ENCODE measurements at regions not wholly inside any gene's neighbourhood (a gene's known extent, or its start where the extent isn't known, plus 50 kb on each side); places are given as distances from the start of the nearest gene placed in this dataset.
"Not testable (repeated sequence)": the region's sequence is repeated elsewhere in the genome, so short reads cannot be mapped to it uniquely, and the experiment has no call there.

DNA sequence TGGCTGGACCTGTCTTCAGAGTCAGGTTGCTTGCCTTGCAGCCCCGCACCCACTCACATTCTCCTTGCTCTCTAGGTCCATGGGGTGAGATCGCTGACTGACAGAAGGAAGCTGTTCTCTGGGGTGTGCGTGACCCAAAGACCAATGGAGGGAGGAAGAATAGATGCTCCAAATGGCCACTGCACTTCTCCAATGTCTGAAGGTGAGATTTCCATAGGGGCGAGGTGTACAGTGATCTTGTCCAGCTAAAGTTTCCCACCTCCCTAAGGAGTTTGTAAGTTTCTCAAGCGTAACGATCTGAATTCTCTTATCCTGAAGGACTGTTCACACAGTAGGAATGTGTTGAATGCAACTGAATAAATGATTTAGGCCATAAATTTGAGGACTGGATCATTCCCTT, 211.9 kb upstream of the IRF2BP2 start:
- no peak for DNase-seq (ENCODE audit: low read depth)

DNA sequence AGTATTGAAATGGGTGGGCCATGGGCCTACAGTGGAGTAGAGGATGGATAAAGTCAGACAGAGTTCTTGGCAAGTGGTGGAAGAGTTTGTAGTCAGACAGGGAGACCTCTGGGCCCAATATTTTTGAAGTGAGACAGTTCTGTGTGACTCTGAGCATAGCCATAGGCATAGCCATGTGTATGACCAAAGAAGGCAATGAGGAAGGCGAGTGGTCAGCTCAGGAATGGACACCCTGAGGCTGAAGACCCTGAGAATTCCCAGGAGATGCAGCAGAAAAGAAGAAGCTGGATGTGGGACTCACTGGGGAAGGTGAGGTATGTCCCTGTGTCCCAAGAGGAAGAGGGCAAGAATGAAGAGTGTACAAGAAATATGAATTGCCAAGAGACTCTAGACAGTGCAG, 210.6 kb upstream of the IRF2BP2 start:
- no peak for DNase-seq (ENCODE audit: low read depth)

DNA sequence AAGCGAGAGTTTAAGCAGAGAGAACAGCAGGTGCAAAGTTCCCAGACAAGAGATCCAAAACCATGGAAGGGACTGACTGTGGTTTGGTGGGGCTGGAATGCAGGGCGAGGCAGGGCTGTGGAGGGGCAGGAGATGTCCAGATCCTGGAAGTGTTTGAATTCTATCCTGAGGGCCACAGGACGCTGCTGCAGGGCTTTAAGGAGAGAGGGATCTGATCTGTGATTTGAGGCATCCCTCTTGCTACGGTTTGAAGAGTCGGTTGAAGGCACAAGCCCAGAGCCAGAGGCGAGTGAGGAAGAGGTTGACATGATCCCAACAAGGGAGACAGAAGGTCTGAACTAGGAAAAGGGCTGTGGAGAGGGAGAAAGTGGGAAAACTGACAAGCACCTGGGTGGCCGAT, 209.9 kb upstream of the IRF2BP2 start:
- DNase-seq (ENCODE audit: low read depth) = not testable (repeated sequence)

DNA sequence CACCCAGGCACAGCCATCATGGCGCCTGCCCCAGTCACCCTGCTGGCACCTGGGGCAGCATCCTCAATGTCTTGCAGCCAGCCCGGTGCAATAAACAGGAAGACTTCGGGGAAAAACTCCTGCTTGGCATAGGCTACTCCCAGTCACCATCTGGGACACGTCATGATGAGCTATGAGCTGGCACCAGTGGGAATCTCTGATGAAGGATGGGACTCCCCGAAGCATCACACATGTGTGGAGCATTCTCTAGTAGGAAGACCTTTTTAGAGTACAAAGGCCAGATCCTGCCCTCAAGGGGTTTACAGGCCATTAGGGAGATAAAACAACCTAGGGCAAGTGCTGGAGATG, 208.0 kb upstream of the IRF2BP2 start:
- not testable (repeated sequence) for DNase-seq (ENCODE audit: low read depth)

DNA sequence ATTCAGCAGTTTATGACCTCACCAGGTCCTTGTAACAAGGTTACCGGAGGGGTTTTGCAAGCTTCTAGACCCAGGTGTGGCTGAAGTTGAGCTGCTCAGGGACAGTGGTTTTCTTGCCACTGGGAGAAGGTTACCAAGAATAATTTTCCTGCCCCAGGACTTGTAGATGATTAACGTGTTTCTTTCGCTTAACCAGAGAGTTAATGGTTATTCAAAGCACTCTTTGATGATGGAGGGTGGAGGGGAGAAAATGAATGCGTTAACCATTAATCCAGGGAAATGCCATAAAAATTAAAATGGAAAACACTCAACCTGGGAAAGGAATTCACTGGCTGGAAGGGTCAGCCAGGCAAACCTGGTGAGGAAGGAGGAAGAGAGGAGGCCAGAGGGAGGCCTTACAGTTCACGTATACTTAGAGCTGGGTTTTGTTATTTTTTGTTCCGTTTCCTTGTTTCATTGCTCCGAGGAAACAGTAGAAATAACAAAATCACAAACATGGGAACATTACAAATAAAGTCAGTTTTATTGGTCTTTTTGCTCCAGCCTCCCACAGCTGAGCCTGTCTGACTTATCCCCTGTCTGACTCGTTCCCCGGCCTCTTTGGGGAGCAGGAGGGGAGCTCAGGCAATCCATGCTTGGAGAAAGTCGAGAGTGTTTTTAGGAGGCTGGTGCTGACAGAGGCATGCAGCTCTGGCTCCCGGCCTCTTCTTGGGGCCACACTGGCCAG, 207.5 kb upstream of the IRF2BP2 start:
- DNase-seq (ENCODE audit: low read depth) = not testable (repeated sequence)

DNA sequence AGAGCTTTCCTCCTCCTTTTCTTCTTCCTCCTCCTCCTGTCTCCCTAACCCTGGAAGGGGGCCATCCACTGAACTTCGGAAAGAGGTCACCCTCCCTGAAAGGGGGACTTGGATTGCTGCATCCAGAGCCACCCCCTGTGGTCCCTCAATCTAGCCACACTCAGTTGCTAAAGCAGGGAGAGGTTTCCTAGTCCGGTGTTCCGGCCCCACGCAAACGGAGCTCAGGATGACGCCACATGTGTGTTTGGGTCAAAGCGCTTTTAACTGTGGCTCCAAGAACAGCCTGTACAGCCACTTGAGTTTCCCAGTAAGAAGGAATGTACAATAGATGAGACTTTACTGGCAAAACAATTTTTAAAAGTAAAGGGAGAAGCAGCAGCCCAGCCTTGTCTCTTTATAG, 206.9 kb upstream of the IRF2BP2 start:
- not testable (repeated sequence) for DNase-seq (ENCODE audit: low read depth)

DNA sequence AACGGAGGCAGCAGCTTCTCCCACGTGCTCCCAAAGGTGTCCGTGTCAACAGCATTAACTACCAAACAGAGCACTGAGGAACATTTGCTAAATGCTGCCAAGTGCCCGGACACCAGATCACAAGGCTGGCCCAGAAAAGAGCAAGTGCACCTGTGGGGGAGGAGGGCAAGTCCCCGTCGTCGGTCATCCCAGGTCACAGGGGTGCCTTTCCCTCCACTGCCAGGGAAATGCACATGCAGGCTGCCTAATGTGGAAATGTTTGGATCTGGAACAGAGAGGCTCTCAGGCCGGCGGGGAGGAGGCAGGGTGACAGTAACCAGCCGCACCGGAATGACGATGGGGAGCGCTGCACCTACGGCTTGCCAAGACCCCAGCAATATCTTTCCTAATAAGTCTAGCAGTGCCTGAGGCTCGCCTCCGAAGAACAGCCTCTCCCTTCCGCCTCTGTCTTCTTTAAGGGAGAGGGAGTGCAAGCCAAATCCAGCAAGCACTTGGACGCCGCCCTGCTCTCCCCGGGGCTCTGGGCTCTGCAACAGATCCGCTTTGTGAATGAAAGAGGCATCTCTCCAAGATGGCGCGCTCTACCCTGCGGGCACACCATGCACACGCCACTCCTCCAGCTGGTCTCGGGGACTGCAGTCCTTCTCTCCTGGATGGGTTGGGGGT, 206.3 kb upstream of the IRF2BP2 start:
- DNase-seq (ENCODE audit: low read depth) = not testable (repeated sequence)

DNA sequence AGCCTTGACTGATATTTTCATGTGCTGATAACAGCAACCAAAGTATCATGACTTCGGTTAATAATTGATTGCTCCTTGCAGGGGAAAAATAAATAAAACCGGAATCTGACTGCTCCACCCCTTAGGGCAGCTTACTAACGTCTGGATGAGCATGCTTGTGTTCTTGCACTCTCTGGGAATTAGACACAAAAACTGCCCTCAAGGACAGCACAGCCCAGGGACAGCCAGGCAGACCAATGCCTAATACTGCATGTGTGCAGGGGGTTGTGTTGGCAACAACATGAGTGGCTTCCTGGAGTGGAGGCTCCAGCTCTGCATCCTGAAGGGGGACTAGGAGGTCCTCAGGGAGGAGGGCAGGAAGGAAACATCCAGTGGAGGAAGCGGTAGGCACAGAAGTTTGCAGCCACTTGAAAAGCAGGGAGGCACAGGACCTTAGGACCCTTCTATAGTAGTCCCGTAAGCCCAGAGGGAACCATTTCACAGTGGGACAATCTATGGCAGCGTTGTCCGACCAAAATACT, 205.4 kb upstream of the IRF2BP2 start:
- not testable (repeated sequence) for DNase-seq (ENCODE audit: low read depth)

DNA sequence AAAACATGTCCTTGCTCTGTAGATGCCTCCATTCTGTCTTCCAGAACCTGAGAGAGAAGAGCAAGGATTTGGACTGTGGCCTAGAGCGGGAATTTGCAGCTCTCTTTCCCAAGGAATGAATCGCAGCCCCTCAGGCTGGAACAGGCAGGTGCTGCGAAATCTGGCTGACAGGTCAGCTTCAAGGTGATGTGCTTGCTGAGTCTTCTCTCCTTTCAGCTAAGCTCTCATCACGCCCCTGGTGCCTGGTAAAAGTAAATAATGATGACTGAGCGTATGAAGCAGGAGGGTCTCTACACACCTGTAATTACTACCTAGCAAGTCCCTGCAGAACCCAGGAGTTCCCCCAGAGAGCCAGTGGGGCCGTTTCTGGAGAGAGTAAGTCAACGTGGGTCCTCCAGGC, 204.3 kb upstream of the IRF2BP2 start:
- not testable (repeated sequence) for DNase-seq (ENCODE audit: low read depth)

DNA sequence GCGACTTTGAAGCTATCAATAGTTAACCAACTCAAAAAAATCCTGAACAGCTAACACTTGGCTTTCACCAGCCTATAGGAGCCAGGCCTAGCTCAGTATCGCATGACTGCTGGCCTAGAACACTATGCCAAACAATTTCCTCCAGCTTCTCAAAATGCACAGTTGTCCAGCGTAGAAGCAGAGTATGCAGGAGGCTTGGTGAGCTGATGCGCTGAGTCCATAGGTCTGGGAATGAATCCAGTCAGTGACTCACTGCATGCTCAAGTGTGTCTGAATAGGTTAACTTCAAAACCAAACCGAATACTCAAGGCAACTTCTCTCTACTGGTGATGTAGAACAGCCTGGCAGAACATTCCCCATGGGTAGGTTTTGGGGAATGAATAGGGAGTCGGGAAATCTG, 201.8 kb upstream of the IRF2BP2 start:
- not testable (repeated sequence) for DNase-seq (ENCODE audit: low read depth)

DNA sequence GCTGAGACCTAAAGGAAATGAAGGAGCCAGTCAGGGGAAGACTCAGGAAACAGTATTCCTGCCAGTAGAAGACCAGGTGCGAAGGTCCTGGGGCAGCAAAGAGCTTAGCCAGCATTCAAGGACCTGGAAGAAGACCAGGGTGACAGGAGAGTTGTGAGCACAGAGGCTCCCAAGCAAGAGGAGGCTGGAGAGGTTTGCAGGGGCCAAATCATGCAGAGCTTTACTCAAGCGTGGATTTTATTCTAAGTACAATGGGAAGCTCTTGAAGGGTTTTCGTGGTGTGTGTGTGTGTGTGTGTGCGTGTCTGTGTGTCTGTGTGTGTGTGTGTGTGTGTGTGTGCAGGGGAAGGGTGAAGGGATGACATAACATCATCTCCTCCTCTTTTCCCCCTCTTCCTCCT, 200.7 kb upstream of the IRF2BP2 start:
- not testable (repeated sequence) for DNase-seq (ENCODE audit: low read depth)

DNA sequence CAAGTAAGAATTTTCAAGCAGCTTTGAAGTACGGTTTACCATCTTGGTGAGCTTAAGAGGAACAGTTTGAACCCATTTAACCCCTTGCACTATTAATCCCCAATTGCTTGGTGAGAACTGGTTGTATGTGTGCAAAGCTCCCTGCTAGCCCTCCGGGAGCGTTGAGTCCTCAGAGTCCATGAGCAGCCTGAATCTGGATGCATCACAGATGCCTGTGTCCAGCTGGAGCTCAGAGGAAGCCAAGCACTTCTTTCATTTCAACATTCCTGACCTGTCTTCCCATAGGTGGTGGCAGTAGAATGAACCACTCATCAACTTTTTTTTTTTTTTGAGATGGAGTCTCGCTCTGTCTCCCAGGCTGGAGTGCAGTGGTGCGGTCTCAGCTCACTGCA, 199.9 kb upstream of the IRF2BP2 start:
- not testable (repeated sequence) for DNase-seq (ENCODE audit: low read depth)

DNA sequence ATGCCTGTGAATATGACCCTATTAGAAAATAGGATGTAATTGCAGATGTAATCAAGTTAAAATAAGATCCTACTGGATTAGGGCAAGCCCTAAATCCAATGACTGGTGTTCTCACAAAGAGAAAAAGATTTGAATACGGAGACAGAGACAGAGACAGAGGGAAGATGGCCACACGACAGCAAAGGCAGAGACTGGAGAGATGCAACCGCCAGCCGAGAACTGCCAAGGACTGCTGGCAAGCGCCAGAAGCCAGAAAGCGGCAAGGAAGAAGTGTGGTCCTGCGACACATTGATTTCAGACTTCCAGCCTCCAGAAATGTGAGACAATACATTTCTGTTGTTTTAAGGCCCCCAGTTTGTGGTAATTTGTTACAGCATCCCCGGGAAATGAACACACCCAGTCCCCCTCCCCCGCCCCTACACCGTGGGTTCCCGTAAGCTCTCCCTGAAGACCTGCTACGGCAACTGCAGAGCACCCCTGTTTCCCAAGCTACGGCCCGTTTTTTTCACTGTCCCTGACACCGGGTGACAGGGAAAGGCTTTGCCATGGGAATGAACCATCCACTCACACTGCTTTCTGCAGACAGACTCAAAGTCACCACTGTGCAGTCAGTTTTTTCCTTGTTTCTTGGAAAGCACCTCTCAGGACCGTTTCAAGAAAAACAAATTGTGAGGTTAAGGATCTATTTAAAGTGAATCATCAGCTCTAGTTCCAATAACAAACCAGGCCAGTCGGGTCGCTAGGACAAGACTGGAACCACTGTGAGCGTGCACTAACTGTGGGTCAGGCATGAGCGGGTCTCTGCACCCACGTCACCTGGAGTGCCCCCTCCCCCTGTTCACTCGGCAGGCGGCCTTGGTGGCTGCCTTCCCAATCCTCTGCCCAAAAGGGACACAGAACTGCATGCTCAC, 199.2 kb upstream of the IRF2BP2 start:
- not testable (repeated sequence) for DNase-seq (ENCODE audit: low read depth)

DNA sequence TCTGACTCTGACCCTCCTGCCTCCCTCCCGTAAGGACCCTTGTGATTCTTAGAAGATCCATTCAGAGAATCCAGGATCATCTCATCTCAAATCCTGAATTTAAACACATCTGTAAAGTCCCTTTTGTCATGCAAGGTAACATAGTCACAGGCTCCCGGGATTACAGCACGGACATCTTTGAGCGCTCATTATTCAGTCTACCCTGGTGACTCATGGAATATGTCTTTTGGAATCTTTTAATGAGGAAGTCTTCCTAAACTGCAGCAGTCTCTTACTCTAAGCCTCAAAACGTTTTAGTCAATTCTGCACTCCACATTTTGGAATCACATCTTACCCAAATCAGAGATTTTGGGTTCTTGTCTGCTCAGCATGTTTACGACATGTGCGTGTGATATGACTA, 198.5 kb upstream of the IRF2BP2 start:
- DNase-seq (ENCODE audit: low read depth) = not testable (repeated sequence)

DNA sequence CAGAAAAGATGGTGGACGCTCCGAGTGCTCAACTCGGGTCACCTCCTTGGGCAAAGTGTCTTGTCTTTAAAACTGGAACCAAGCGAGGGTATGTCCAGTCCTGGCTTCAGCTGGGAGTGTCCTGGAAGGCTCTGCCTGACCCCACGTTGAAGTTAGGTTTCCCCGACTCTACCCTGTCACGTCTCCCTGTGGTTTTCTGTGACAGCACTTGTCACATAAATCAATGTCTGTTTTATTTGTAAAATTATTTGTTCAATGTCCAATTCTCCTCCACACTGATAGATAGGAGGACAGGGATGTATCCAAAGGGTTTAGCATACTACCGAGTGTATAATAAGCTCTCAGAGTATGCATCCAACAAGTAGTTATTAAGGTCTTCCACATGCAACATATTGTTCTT, 197.7 kb upstream of the IRF2BP2 start:
- DNase-seq (ENCODE audit: low read depth) = not testable (repeated sequence)

DNA sequence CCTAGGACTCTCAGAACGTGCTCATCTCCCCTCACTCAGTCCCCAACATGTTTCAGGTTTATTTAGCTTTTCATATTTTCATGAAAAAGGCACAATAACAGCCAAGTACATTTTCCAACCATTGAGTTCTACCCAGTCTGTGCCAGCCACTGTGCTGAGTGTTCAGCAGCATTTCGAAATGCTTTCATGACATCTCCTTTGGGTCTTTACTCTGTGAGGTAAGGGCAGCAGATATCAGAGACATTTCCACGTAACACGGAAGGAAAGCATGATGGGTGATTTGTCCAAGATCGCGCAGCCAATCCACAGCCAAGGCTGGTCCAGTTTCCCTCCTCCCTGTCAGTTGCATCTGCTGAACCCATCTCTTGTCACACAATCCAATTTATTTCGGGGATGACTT, 192.6 kb upstream of the IRF2BP2 start:
- not testable (repeated sequence) for DNase-seq (ENCODE audit: low read depth)

DNA sequence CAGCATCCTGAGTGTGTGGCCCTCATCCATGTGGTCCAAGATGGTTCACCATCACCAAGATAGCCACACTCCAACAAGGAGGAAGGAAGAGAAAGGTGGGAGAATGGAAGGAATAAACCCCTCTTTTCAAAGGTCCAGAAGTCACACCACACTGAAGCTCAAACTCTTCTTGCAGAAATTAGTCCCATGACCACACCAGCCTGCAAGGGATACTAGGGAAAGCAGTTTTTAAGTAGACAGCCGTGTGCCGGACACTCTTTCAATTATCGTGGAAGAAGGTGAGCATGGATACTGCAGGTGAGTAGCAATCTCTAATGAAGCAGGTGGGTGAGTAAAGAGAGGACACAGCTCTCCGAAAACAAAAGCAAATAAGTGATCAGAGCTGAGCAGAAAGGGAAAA, 191.7 kb upstream of the IRF2BP2 start:
- DNase-seq (ENCODE audit: low read depth) = not testable (repeated sequence)

DNA sequence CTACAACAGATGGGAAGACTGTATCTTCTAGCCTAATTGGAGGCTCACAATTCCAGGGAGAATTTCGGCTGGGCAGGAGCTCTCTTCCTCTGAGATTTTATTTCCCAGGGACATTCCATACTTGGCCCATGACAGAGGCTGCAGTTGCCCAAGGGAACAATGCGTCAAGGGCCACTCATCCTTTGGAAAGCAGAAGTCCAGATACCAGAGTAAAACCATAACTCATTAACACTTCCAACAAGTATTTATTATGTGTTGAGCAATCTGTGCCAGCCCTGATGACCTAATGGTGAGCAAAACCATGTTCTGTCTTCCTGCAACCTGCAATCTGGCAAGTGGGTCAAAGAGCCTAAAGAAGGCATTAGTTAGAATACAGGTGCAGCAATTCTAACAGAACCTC, 191.2 kb upstream of the IRF2BP2 start:
- DNase-seq (ENCODE audit: low read depth) = not testable (repeated sequence)

DNA sequence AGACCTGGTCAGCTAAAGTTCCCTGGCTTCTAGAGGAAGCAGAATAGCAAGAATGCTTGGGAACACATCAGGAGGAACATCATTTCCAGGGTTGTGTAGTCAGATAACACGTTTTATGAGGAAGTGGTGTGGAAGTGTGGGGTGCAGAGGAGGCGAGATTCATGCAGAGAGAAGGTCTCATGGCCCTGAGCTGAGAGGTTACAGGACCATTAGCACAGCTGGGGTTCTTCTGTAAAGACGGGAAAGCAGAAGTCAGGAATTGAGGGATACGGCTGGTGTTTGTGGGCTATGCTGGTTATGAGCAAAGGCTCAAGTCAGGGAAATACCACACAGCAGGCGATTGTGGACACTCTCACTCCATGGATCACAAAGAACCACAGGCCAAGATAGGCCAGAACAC, 190.6 kb upstream of the IRF2BP2 start:
- not testable (repeated sequence) for DNase-seq (ENCODE audit: low read depth)

DNA sequence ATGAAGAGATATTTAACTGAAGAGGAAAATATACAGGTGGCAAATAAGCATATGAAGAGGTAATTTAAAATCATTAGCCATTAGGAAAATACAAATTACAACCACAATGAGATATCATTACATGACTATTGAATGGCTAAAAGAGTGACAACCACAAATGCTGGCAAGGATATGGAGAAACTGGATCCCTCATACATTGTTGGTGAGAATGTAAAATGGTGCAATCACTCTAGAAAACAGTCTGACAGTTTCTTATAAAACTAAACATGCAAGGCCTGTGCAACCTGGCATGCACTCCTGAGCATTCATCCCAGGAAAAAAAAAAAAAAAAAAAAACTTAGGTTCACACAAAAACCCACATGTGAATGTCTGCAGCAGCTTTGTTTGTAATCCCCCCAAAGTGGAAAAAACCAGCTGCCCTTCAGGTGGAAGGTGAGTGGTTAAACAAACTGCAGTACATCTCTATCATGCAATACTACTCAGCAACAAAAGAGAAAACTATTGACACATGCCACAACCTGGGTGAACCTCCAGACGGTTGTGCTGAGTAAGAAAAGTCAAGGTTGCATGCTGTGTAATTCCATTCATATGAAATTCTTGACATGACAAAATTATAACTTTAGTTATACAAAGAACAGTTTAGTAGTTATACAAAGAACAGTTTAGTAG, 189.2 kb upstream of the IRF2BP2 start:
- DNase-seq (ENCODE audit: low read depth) = not testable (repeated sequence)

DNA sequence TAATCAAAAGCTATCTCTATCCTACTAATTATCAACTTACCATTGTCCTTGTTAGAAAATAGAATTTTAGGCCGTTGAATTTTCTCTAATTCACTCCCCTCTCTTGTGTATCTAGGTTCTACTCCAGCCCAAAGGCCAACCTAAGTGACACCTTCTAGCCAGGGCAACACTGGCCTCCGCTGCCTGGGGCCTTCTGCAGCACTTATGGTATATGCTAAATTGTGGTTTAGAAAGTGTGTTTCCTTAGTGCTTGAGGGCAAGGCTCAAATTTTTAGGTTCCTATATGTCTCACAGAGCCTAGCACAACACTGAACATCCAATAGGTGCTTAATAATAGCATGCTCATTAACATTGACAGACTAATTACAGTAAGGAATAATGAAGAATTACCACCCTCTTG, 187.2 kb upstream of the IRF2BP2 start:
- DNase-seq (ENCODE audit: low read depth) = not testable (repeated sequence)

DNA sequence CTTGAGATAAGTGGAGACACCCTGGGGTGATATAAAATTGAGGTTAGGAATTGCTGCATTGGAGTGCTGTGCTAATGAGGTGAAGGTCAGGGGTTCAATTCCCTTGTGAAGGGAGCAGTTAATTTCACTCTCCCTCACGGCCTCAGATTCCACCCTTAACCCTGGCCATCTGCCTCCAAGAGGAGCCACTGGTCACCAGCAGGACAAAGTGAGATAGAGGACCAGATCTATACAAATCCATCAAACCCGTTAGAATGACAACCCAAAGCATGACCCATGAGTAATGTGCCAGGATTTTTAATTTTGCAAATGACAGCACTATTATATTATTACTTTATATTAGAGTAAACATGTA, 186.4 kb upstream of the IRF2BP2 start:
- DNase-seq (ENCODE audit: low read depth) = not testable (repeated sequence)
